Thoracic aorta (tissue), 2 donors: ENCODE measurements at regions not wholly inside any gene's neighbourhood (a gene's known extent, or its start where the extent isn't known, plus 50 kb on each side); places are given as distances from the start of the nearest gene placed in this dataset.

Experiments used
- ATAC-seq: fragments of 150-250 bp; one replicate; pipeline ENCODE4 v1.8.0; 2017; ENCODE audit warnings: low read depth; ENCODE audit not compliant: insufficient number of reproducible peaks, low FRiP score
- DNase-seq: peaks from one replicate; pipeline ENCODE4 v3.0.0-alpha.2; 2020; ENCODE audit warnings: low spot score
- H3K27ac ChIP-seq, 2 donors: fragments of 200-600 bp; sonication (generic); 1 replicate in 1 of 2; 2 replicates in 1 of 2; pipeline ENCODE4 v1.5.1; 2016; ENCODE audit warnings: mild to moderate bottlenecking in 2 of 2, moderate library complexity in 2 of 2
- H3K27me3 ChIP-seq: fragments of 200-600 bp; sonication (generic); replicated peaks from 2 replicates; pipeline ENCODE4 v1.6.0; 2016; ENCODE audit warnings: mild to moderate bottlenecking; ENCODE audit not compliant: insufficient read depth
- H3K36me3 ChIP-seq: fragments of 200-600 bp; sonication (generic); one replicate; pipeline ENCODE4 v1.5.1; 2016
- H3K4me1 ChIP-seq, 2 donors: fragments of 200-600 bp; sonication (generic); 1 replicate in 1 of 2; 2 replicates in 1 of 2; pipeline versions ENCODE4 v1.5.1 to v1.6.0; 2016; ENCODE audit warnings: low read depth in 2 of 2, mild to moderate bottlenecking in 1 of 2; ENCODE audit not compliant: control insufficient read depth in 1 of 2
- H3K4me3 ChIP-seq: fragments of 200-600 bp; sonication (generic); 2 replicates; pipeline ENCODE4 v1.5.1; 2016; ENCODE audit warnings: mild to moderate bottlenecking
- H3K9me3 ChIP-seq: fragments of 200-600 bp; sonication (generic); 2 replicates; pipeline ENCODE4 v1.5.1; 2016
- CTCF ChIP-seq: fragments of 200-600 bp; sonication (generic); IDR thresholded peaks from one replicate; pipeline ENCODE4 v1.5.1; 2019; ENCODE audit warnings: antibody characterized with exemption

GRCh38 chr7:56493704-56494450 is 377.7 kb upstream of the NUPR2 start:
- H3K27me3 ChIP-seq: no peaks in the 10 kb centered on the region
- H3K27ac ChIP-seq: no peak overlapping the region
- no peak for DNase-seq
- peaks cover 7% of the 10 kb centered on the region for H3K9me3 ChIP-seq
- no peaks in the 10 kb centered on the region for H3K36me3 ChIP-seq
- H3K4me1 ChIP-seq: no peaks in the 10 kb centered on the region
- no peak for TF ChIP-seq CTCF
- H3K4me3 ChIP-seq: no peak overlapping the region
- ATAC-seq: no peak

- ATAC-seq (no peak), DNase-seq (no peak)
- no peaks in the 10 kb centered on the region for H3K36me3 ChIP-seq
- no peak overlapping the region for H3K4me3 ChIP-seq
- no peaks in the 10 kb centered on the region for H3K4me1 ChIP-seq
- H3K9me3 ChIP-seq: peaks cover 7% of the 10 kb centered on the region
- no peak for TF ChIP-seq CTCF
- H3K27ac ChIP-seq: no peak overlapping the region
- H3K27me3 ChIP-seq: no peaks in the 10 kb centered on the region
Observed at GRCh38 chr7:56493196-56493595, 377.0 kb upstream of the NUPR2 start.

GRCh38 chr7:56491636-56492425 is 375.6 kb upstream of the NUPR2 start:
- DNase-seq (no peak), ATAC-seq (no peak)
- no peak for TF ChIP-seq CTCF
- Histone ChIP-seq H3K36me3 (no peaks in the 10 kb centered on the region), H3K4me3 (no peak overlapping the region), H3K27me3 (no peaks in the 10 kb centered on the region), H3K9me3 (peaks cover 7% of the 10 kb centered on the region), H3K27ac (no peak overlapping the region), H3K4me1 (no peaks in the 10 kb centered on the region)

- peaks cover 15% of the 10 kb centered on the region for H3K9me3 ChIP-seq
- TF ChIP-seq CTCF: no peak
- ATAC-seq (no peak), DNase-seq (no peak)
- no peaks in the 10 kb centered on the region for H3K4me1 ChIP-seq
- no peak overlapping the region for H3K27ac ChIP-seq
- H3K4me3 ChIP-seq: no peak overlapping the region
- H3K36me3 ChIP-seq: no peaks in the 10 kb centered on the region
- H3K27me3 ChIP-seq: no peaks in the 10 kb centered on the region
Observed at GRCh38 chr7:56483861-56484550, 367.8 kb upstream of the NUPR2 start.

- H3K4me1 ChIP-seq: no peaks in the 10 kb centered on the region
- no peak overlapping the region for H3K27ac ChIP-seq
- no peak for TF ChIP-seq CTCF
- H3K36me3 ChIP-seq: no peaks in the 10 kb centered on the region
- ATAC-seq (no peak), DNase-seq (no peak)
- H3K9me3 ChIP-seq: peaks cover 19% of the 10 kb centered on the region
- no peak overlapping the region for H3K4me3 ChIP-seq
- H3K27me3 ChIP-seq: no peaks in the 10 kb centered on the region
Observed at GRCh38 chr7:56483153-56483552, 366.9 kb upstream of the NUPR2 start.
